Lung (tissue), 11 donors: ENCODE measurements at regions not wholly inside any gene's neighbourhood (a gene's known extent, or its start where the extent isn't known, plus 50 kb on each side); places are given as distances from the start of the nearest gene placed in this dataset.
"Not testable (repeated sequence)": the region's sequence is repeated elsewhere in the genome, so short reads cannot be mapped to it uniquely, and the experiment has no call there.

Experiments
- ATAC-seq: fragments of 200-7000 bp; cut with Tn5 transposase; one replicate; pipeline ENCODE4 v1.9.1; 2020; ENCODE audit warnings: moderate number of reproducible peaks; ENCODE audit not compliant: insufficient read depth, low FRiP score
- DNase-seq, 3 donors: peaks; one replicate each; pipeline ENCODE4 v3.0.0-alpha.2; 2013 to 2017
- H3K27ac ChIP-seq, 2 donors: one replicate each; pipeline ENCODE4 v1.5.1; 2013; ENCODE audit warnings: mild to moderate bottlenecking in 2 of 2, moderate library complexity in 2 of 2, control low read depth in 1 of 2, inconsistent platforms in 1 of 2, low read depth in 1 of 2, low read length in 1 of 2
- H3K27me3 ChIP-seq, 3 donors: one replicate each; pipeline ENCODE4 v1.5.1; 2013; ENCODE audit warnings: low read length in 2 of 3; ENCODE audit not compliant: control insufficient read depth in 3 of 3, insufficient read depth in 3 of 3
- H3K36me3 ChIP-seq, 4 donors: one replicate each; pipeline ENCODE4 v1.5.1; 2013; ENCODE audit warnings: low read length in 4 of 4, mild to moderate bottlenecking in 1 of 4, moderate library complexity in 1 of 4; ENCODE audit not compliant: control insufficient read depth in 4 of 4, insufficient read depth in 4 of 4
- H3K4me1 ChIP-seq, 5 donors: one replicate each; pipeline ENCODE4 v1.5.1; 2013; ENCODE audit warnings: low read length in 5 of 5, mild to moderate bottlenecking in 2 of 5, moderate library complexity in 1 of 5; ENCODE audit not compliant: control insufficient read depth in 5 of 5, insufficient read depth in 5 of 5
- H3K4me3 ChIP-seq: one replicate; pipeline ENCODE4 v1.5.1; 2013; ENCODE audit warnings: mild to moderate bottlenecking, control low read depth, moderate library complexity
- H3K9ac ChIP-seq, 2 donors: one replicate each; pipeline ENCODE4 v1.5.1; 2013; ENCODE audit warnings: low read length in 2 of 2, control low read depth in 1 of 2; ENCODE audit not compliant: insufficient read depth in 1 of 2
- H3K9me3 ChIP-seq, 4 donors: one replicate each; pipeline ENCODE4 v1.5.1; 2013; ENCODE audit warnings: low read length in 3 of 4, mild to moderate bottlenecking in 1 of 4, moderate library complexity in 1 of 4; ENCODE audit not compliant: control insufficient read depth in 4 of 4, insufficient read depth in 3 of 4
- WGBS, 2 donors: extraction: QIAGEN DNeasy Blood & Tissue Kit; methylation state at CpG; one replicate each; pipeline ENCODE4 v1.1.7; 2013; 5-methylcytosine and 5-hydroxymethylcytosine counted together
- TF ChIP-seq, protein P1 (sequence below): IDR thresholded peaks from 2 replicates; pipeline ENCODE4 v1.5.1; 2012; ENCODE audit warnings: mild to moderate bottlenecking; ENCODE audit errors: control extremely low read depth, extremely low read depth
- donor health status: control.
- donor health status: control.
- donor health status: Bipolar disorder and iron deficiency.
- donor health status: healthy.
- donor health status: DM: yes; HTN: yes; CAD: no.

DNA sequence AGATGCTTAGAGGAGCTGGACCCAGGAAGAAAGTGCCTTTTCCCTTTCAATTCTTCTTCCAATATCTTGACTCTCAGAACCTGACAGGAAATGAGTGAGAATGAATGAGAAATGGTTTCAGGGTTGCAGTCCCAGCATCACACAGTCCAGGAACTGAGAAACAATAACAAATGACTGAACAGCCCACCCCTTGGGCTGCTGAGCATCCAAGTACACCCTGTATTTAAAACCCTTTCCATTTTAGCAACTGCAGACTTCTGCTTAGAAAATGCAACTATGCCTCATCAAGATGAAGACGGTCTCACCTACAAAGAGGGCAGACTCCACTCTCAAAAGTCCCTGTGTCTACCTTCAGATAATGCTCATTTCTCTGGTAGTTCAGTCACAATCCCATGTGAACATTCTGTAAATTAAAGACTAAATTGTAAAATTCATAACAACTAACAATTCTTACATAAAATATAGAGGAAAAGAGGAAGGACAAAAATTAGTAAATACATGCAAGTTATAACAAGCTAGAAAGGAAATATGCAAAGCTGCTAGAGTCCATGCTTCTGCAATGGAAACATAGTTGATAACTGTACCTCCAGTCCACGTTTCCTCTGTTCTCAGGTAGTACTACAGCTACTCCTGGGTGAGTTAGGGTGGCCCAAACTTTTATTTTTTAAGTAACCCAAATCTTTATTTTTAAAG, 316.5 kb downstream of the ICE1 start:
- TF ChIP-seq, protein P1, sequence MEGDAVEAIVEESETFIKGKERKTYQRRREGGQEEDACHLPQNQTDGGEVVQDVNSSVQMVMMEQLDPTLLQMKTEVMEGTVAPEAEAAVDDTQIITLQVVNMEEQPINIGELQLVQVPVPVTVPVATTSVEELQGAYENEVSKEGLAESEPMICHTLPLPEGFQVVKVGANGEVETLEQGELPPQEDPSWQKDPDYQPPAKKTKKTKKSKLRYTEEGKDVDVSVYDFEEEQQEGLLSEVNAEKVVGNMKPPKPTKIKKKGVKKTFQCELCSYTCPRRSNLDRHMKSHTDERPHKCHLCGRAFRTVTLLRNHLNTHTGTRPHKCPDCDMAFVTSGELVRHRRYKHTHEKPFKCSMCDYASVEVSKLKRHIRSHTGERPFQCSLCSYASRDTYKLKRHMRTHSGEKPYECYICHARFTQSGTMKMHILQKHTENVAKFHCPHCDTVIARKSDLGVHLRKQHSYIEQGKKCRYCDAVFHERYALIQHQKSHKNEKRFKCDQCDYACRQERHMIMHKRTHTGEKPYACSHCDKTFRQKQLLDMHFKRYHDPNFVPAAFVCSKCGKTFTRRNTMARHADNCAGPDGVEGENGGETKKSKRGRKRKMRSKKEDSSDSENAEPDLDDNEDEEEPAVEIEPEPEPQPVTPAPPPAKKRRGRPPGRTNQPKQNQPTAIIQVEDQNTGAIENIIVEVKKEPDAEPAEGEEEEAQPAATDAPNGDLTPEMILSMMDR: no peak
- DNase-seq: no peak
- H3K9me3 ChIP-seq: peaks cover 0 to 9% (median 3%) of the 10 kb centered on the region in 4 donors
- H3K27me3 ChIP-seq: no peaks in the 10 kb centered on the region
- H3K27ac ChIP-seq: no peak overlapping the region
- H3K4me1 ChIP-seq: no peaks in the 10 kb centered on the region
- WGBS, 2 donors: 65 to 68% methylated on average over 2 of the region's 2 CpGs
- no peaks in the 10 kb centered on the region for H3K36me3 ChIP-seq
- no peak for ATAC-seq
- H3K4me3 ChIP-seq: peak overlapping the region; percentile 13
- no peak overlapping the region for H3K9ac ChIP-seq

DNA sequence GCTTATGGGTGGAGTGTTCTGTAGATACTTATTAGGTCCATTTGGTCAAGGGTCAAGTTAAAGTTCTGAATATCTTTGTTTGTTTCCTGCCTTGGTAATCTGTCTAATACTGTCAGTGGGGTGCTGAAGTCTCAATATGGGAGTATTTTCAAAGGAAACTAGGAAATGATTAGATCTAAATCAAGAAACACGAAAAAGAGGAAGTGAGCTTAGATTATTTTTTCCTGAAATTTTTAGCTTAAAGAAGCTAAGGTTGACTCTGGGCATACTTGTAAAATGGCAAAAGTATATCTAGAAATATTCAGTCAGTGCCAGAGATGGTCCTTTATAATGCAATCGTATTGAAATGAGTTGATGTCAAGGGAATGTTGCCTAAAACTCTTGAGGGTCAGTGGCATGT, 313.5 kb downstream of the ICE1 start:
- ATAC-seq (no peak), DNase-seq (no peak)
- Histone ChIP-seq H3K4me3 (no peak overlapping the region), H3K36me3 (no peaks in the 10 kb centered on the region), H3K9ac (no peak overlapping the region), H3K27me3 (no peaks in the 10 kb centered on the region), H3K4me1 (no peaks in the 10 kb centered on the region), H3K27ac (no peak overlapping the region), H3K9me3 (no peaks in the 10 kb centered on the region)
- TF ChIP-seq, protein P1: no peak
- 56 to 67% methylated on average over 2 of the region's 2 CpGs for WGBS, 2 donors

GRCh38 chr5:5733058-5733457, 310.6 kb downstream of the ICE1 start:
- not testable (repeated sequence) for H3K27ac ChIP-seq, H3K36me3 ChIP-seq, H3K9me3 ChIP-seq, H3K4me3 ChIP-seq, H3K9ac ChIP-seq, H3K4me1 ChIP-seq, H3K27me3 ChIP-seq, ATAC-seq, DNase-seq
- 76 to 87% methylated on average over 2 of the region's 2 CpGs for WGBS, 2 donors

DNA sequence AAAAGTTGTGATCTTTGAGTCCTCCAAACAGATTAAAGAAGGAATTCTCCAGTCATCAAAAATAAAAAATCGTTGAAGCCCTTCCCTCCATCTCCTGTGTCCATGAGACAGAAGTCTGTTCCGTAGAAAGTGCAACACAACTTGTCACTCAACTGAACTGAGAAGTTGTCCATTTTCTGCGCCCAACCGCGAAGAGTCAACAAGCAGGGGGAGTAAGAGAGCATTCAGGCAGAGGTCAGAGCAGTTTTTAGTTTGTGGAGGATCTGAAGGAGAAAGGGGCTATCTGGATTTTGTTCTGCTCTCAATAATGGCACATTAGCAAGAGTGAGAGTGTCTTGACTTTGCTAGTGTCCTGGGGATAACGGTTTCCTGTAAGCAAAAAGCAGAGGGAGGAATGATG, 303.9 kb downstream of the ICE1 start:
- Histone ChIP-seq H3K9ac (no peak overlapping the region), H3K9me3 (no peaks in the 10 kb centered on the region), H3K4me3 (no peak overlapping the region), H3K36me3 (no peaks in the 10 kb centered on the region), H3K27me3 (no peaks in the 10 kb centered on the region), H3K27ac (no peak overlapping the region), H3K4me1 (no peaks in the 10 kb centered on the region)
- DNase-seq (no peak), ATAC-seq (no peak)
- TF ChIP-seq, protein P1: no peak
- 73 to 76% methylated on average over 6 of the region's 6 CpGs for WGBS, 2 donors
